ENCODE measurements at regions not wholly inside any gene's neighbourhood (a gene's known extent, or its start where the extent isn't known, plus 50 kb on each side); places are given as distances from the start of the nearest gene placed in this dataset.
A peak's percentile ranks its signal among the peaks of the same experiment; 100 is the strongest.

GRCh38 chr5:3793162-3793561, 197.5 kb downstream of the IRX1 start:
- H3K4me3 ChIP-seq = no peak overlapping the region
- no peaks in the 10 kb centered on the region for H3K36me3 ChIP-seq
- TF ChIP-seq CTCF (IDR thresholded peaks at IDR 0.05) = no peak
- H3K4me1 ChIP-seq = peaks cover 0 to 3% of the 10 kb centered on the region in 2 donors
- DNase-seq (ENCODE audit: low spot score in 2 of 2) = no peak
- peak overlapping the region; percentile 26 to 62 for H3K27ac ChIP-seq
- intact Hi-C loops (cut with DNase I) = no loop called here
- H3K9me3 ChIP-seq = no peaks in the 10 kb centered on the region
- no peaks in the 10 kb centered on the region for H3K27me3 ChIP-seq

- Histone ChIP-seq H3K4me3 (no peak overlapping the region), H3K9me3 (no peaks in the 10 kb centered on the region), H3K27me3 (no peaks in the 10 kb centered on the region), H3K36me3 (no peaks in the 10 kb centered on the region), H3K27ac (no peak overlapping the region), H3K4me1 (peaks cover 0 to 3% of the 10 kb centered on the region in 2 donors)
- TF ChIP-seq CTCF (IDR thresholded peaks at IDR 0.05) = no peak
- intact Hi-C loops (cut with DNase I) = no loop called here
- DNase-seq (ENCODE audit: low spot score in 2 of 2) = no peak
Observed at GRCh38 chr5:3794611-3795010, 199.0 kb downstream of the IRX1 start.

GRCh38 chr5:3796736-3797135, 201.1 kb downstream of the IRX1 start:
- intact Hi-C loops (cut with DNase I) = no loop called here
- no peak for TF ChIP-seq CTCF (IDR thresholded peaks at IDR 0.05)
- Histone ChIP-seq H3K4me1 (peaks cover 0 to 3% of the 10 kb centered on the region in 2 donors), H3K9me3 (no peaks in the 10 kb centered on the region), H3K36me3 (no peaks in the 10 kb centered on the region), H3K27ac (no peak overlapping the region), H3K27me3 (no peaks in the 10 kb centered on the region), H3K4me3 (no peak overlapping the region)
- no peak for DNase-seq (ENCODE audit: low spot score in 2 of 2)

GRCh38 chr5:3801967-3802366, 206.3 kb downstream of the IRX1 start:
- no peaks in the 10 kb centered on the region for H3K27me3 ChIP-seq
- H3K36me3 ChIP-seq = no peaks in the 10 kb centered on the region
- no peak for TF ChIP-seq CTCF (IDR thresholded peaks at IDR 0.05)
- H3K4me1 ChIP-seq = no peaks in the 10 kb centered on the region
- H3K4me3 ChIP-seq = no peak overlapping the region
- no peak for DNase-seq (ENCODE audit: low spot score in 2 of 2)
- no peak overlapping the region for H3K27ac ChIP-seq
- no peaks in the 10 kb centered on the region for H3K9me3 ChIP-seq
- intact Hi-C loops (cut with DNase I) = no loop called here

- intact Hi-C loops (cut with DNase I) = no loop called here
- Histone ChIP-seq H3K36me3 (no peaks in the 10 kb centered on the region), H3K27me3 (no peaks in the 10 kb centered on the region), H3K9me3 (no peaks in the 10 kb centered on the region), H3K4me3 (no peak overlapping the region), H3K27ac (no peak overlapping the region), H3K4me1 (no peaks in the 10 kb centered on the region)
- no peak for TF ChIP-seq CTCF (IDR thresholded peaks at IDR 0.05)
- no peak for DNase-seq (ENCODE audit: low spot score in 2 of 2)
Observed at GRCh38 chr5:3809455-3809854, 213.8 kb downstream of the IRX1 start.

- intact Hi-C loops (cut with DNase I) = no loop called here
- Histone ChIP-seq H3K4me1 (no peaks in the 10 kb centered on the region), H3K27me3 (no peaks in the 10 kb centered on the region), H3K36me3 (no peaks in the 10 kb centered on the region), H3K9me3 (no peaks in the 10 kb centered on the region), H3K4me3 (no peak overlapping the region), H3K27ac (no peak overlapping the region)
- TF ChIP-seq CTCF (IDR thresholded peaks at IDR 0.05) = no peak
- no peak for DNase-seq (ENCODE audit: low spot score in 2 of 2)
Observed at GRCh38 chr5:3811116-3811515, 215.5 kb downstream of the IRX1 start.
